Erythroblast (primary cell): ENCODE measurements at regions not wholly inside any gene's neighbourhood (a gene's known extent, or its start where the extent isn't known, plus 50 kb on each side); places are given as distances from the start of the nearest gene placed in this dataset.

Source experiments
- GATA1 ChIP-seq: IDR thresholded peaks from 2 replicates; pipeline ENCODE4 v1.6.1; 2011; ENCODE audit warnings: low read depth, mild to moderate bottlenecking, control low read depth, low read length, moderate library complexity
- POLR2A ChIP-seq: IDR thresholded peaks from 2 replicates; pipeline ENCODE4 v1.6.1; 2011; ENCODE audit warnings: mild to moderate bottlenecking, low read length

- TF ChIP-seq POLR2A (no peak), GATA1 (no peak)
Observed at GRCh38 chr6:164415832-164416563, 893.4 kb downstream of the C6orf118 start.
